NB4 (cell line): ENCODE measurements at regions not wholly inside any gene's neighbourhood (a gene's known extent, or its start where the extent isn't known, plus 50 kb on each side); places are given as distances from the start of the nearest gene placed in this dataset.

Experiments
- DNase-seq: peaks from one replicate; pipeline ENCODE4 v3.0.0; 2010; ENCODE audit warnings: low read depth
- H3K4me3 ChIP-seq: one replicate; pipeline ENCODE4 v1.5.1; 2011; ENCODE audit warnings: mild to moderate bottlenecking, low read depth, low read length, moderate library complexity
- CTCF ChIP-seq: IDR thresholded peaks from one replicate; pipeline ENCODE4 v1.5.1; 2012; ENCODE audit warnings: low read depth, low read length
- MAX ChIP-seq: IDR thresholded peaks from 2 replicates; pipeline ENCODE4 v1.6.1; 2011; ENCODE audit warnings: low read depth, low read length
- MYC ChIP-seq: IDR thresholded peaks from 2 replicates; pipeline ENCODE4 v1.6.1; 2011; ENCODE audit warnings: low read depth, low read length
- POLR2A ChIP-seq: IDR thresholded peaks from 2 replicates; pipeline ENCODE4 v1.6.1; 2011; ENCODE audit warnings: mild to moderate bottlenecking; ENCODE audit not compliant: insufficient read length; ENCODE audit errors: extremely low read depth

- TF ChIP-seq MAX (no peak), CTCF (no peak), POLR2A (no peak), MYC (no peak)
- DNase-seq: no peak
- H3K4me3 ChIP-seq: no peak overlapping the region
Measured at GRCh38 chrX:42577936-42578470, 200.0 kb downstream of the PPP1R2C start.

GRCh38 chrX:42567268-42567667 is 210.7 kb downstream of the PPP1R2C start:
- no peak for DNase-seq
- TF ChIP-seq MYC (no peak), CTCF (no peak), MAX (no peak), POLR2A (no peak)
- no peak overlapping the region for H3K4me3 ChIP-seq

- DNase-seq: no peak
- TF ChIP-seq MYC: no peak
- no peak for TF ChIP-seq CTCF
- TF ChIP-seq MAX: no peak
- TF ChIP-seq POLR2A: no peak
- H3K4me3 ChIP-seq: no peak overlapping the region
Measured at GRCh38 chrX:42565739-42566138, 212.2 kb downstream of the PPP1R2C start.

- no peak for TF ChIP-seq POLR2A
- H3K4me3 ChIP-seq: no peak overlapping the region
- no peak for DNase-seq
Measured at GRCh38 chrX:42546800-42547199, 231.2 kb downstream of the PPP1R2C start.

- TF ChIP-seq CTCF (no peak), POLR2A (no peak), MYC (no peak), MAX (no peak)
- H3K4me3 ChIP-seq: no peak overlapping the region
- no peak for DNase-seq
Measured at GRCh38 chrX:42544883-42545282, 233.1 kb downstream of the PPP1R2C start.

- H3K4me3 ChIP-seq: no peak overlapping the region
- TF ChIP-seq POLR2A: no peak
- no peak for TF ChIP-seq CTCF
- no peak for TF ChIP-seq MAX
- TF ChIP-seq MYC: no peak
- no peak for DNase-seq
Measured at GRCh38 chrX:42541554-42541953, 236.4 kb downstream of the PPP1R2C start.
